ENCODE measurements at regions not wholly inside any gene's neighbourhood (a gene's known extent, or its start where the extent isn't known, plus 50 kb on each side); places are given as distances from the start of the nearest gene placed in this dataset.

DNA sequence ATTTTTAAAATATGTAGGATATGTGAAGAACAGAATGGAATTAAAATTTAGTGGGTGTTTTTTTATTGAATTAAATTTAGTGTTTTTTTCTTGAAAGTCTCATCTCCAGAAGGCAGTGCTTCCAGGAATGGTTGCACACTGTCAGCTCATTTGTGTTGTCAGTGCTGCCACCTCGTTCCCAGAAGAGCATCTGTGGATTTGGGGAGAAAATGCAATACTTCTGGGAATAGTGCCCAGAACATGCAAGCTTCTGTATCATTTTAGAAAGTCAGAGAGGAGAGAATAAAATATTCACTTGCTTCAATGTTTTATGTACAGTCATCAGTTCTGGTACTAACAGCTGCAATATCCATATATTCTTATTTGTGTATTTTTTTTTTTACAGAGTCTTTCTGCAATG, 608.8 kb downstream of the PCDH7 start:
- TF ChIP-seq GATA2 (IDR thresholded peaks at IDR 0.05; ENCODE audit: low read depth, low read length) (no peak), GATA3 (IDR thresholded peaks at IDR 0.05; ENCODE audit: low read depth, low read length) (no peak)

Data from SH-SY5Y (cell line).